H9 (cell line): ENCODE measurements at regions not wholly inside any gene's neighbourhood (a gene's known extent, or its start where the extent isn't known, plus 50 kb on each side); places are given as distances from the start of the nearest gene placed in this dataset.
"Not testable (repeated sequence)": the region's sequence is repeated elsewhere in the genome, so short reads cannot be mapped to it uniquely, and the experiment has no call there.

Source experiments
- DNase-seq: peaks from one replicate; pipeline ENCODE4 v3.0.0-alpha.2; 2017
- H2AFZ ChIP-seq: one replicate; pipeline ENCODE4 v1.6.1; 2013; ENCODE audit warnings: mild to moderate bottlenecking, low read length, control low read depth, moderate library complexity
- H2AK5ac ChIP-seq: 2 replicates; pipeline ENCODE4 v1.6.1; 2013; ENCODE audit warnings: low read length, control low read depth, mixed read lengths; ENCODE audit not compliant: insufficient read length
- H2BK120ac ChIP-seq: one replicate; pipeline ENCODE4 v1.6.1; 2013; ENCODE audit warnings: low read depth, mild to moderate bottlenecking, low read length, control low read depth, inconsistent platforms; ENCODE audit not compliant: poor library complexity, severe bottlenecking
- H2BK12ac ChIP-seq: 2 replicates; pipeline ENCODE4 v1.6.1; 2013; ENCODE audit warnings: low read length, control low read depth, mixed read lengths, low read depth; ENCODE audit not compliant: insufficient read length
- H2BK15ac ChIP-seq: 2 replicates; pipeline ENCODE4 v1.6.1; 2013; ENCODE audit warnings: low read depth, low read length, control low read depth
- H2BK20ac ChIP-seq: one replicate; pipeline ENCODE4 v1.6.1; 2013; ENCODE audit warnings: low read depth, mild to moderate bottlenecking, low read length, control low read depth, inconsistent platforms; ENCODE audit not compliant: poor library complexity, severe bottlenecking
- H2BK5ac ChIP-seq: 2 replicates; pipeline ENCODE4 v1.6.1; 2013; ENCODE audit warnings: low read length, control low read depth, mixed read lengths; ENCODE audit not compliant: insufficient read length
- H3K14ac ChIP-seq: 2 replicates; pipeline ENCODE4 v1.6.1; 2013; ENCODE audit warnings: low read length, control low read depth; ENCODE audit not compliant: insufficient read depth
- H3K18ac ChIP-seq: 2 replicates; pipeline ENCODE4 v1.6.1; 2013; ENCODE audit warnings: low read depth, mild to moderate bottlenecking, mixed read lengths, low read length, control low read depth; ENCODE audit not compliant: insufficient read length
- H3K23ac ChIP-seq: 2 replicates; pipeline ENCODE4 v1.6.1; 2013; ENCODE audit warnings: low read length, control low read depth, mixed read lengths, low read depth; ENCODE audit not compliant: insufficient read length
- H3K23me2 ChIP-seq: 2 replicates; pipeline ENCODE4 v1.6.1; 2013; ENCODE audit warnings: low read depth, mild to moderate bottlenecking, mixed read lengths, low read length, control low read depth; ENCODE audit not compliant: insufficient read length, poor library complexity, severe bottlenecking
- H3K27ac ChIP-seq: 2 replicates; pipeline ENCODE4 v1.5.1; 2013; ENCODE audit warnings: low read length, control low read depth, mixed read lengths, low read depth; ENCODE audit not compliant: insufficient read length
- H3K27me3 ChIP-seq: 2 replicates; pipeline ENCODE4 v1.6.1; 2013; ENCODE audit warnings: low read length, control low read depth, inconsistent platforms; ENCODE audit not compliant: insufficient read depth
- H3K4ac ChIP-seq: 2 replicates; pipeline ENCODE4 v1.6.1; 2013; ENCODE audit warnings: low read depth, mild to moderate bottlenecking, control low read depth, inconsistent platforms, low read length, moderate library complexity
- H3K4me1 ChIP-seq: 2 replicates; pipeline ENCODE4 v1.6.1; 2013; ENCODE audit warnings: low read length, control low read depth, inconsistent platforms; ENCODE audit not compliant: insufficient read depth
- H3K4me2 ChIP-seq: 2 replicates; pipeline ENCODE4 v1.6.1; 2013; ENCODE audit warnings: low read length, control low read depth, mixed read lengths; ENCODE audit not compliant: insufficient read length, insufficient read depth
- H3K56ac ChIP-seq: 2 replicates; pipeline ENCODE4 v1.6.1; 2013; ENCODE audit warnings: low read depth, mild to moderate bottlenecking, mixed read lengths, low read length, control low read depth; ENCODE audit not compliant: insufficient read length
- H3K79me1 ChIP-seq: 2 replicates; pipeline ENCODE4 v1.6.1; 2013; ENCODE audit warnings: low read depth, mild to moderate bottlenecking, moderate library complexity, low read length, control low read depth, inconsistent platforms; ENCODE audit not compliant: insufficient read depth, poor library complexity, severe bottlenecking
- H3K79me2 ChIP-seq: 2 replicates; pipeline ENCODE4 v1.6.1; 2013; ENCODE audit warnings: low read length, control low read depth, inconsistent platforms; ENCODE audit not compliant: insufficient read depth
- H3K9ac ChIP-seq: 2 replicates; pipeline ENCODE4 v1.6.1; 2013; ENCODE audit warnings: low read length, control low read depth, mixed read lengths; ENCODE audit not compliant: insufficient read length; ENCODE audit errors: extremely low read depth
- H3K9me3 ChIP-seq: one replicate; pipeline ENCODE4 v1.6.1; 2013; ENCODE audit warnings: low read depth, low read length, inconsistent platforms; ENCODE audit not compliant: control insufficient read depth
- H3T11ph ChIP-seq: one replicate; pipeline ENCODE4 v1.6.1; 2013; ENCODE audit warnings: mild to moderate bottlenecking, low read length, control low read depth, inconsistent platforms
- H4K20me1 ChIP-seq: one replicate; pipeline ENCODE4 v1.6.1; 2013; ENCODE audit not compliant: control insufficient read depth, insufficient read length, insufficient read depth
- H4K5ac ChIP-seq: 2 replicates; pipeline ENCODE4 v1.6.1; 2013; ENCODE audit warnings: low read depth, mild to moderate bottlenecking, mixed read lengths, low read length, control low read depth; ENCODE audit not compliant: insufficient read length
- H4K8ac ChIP-seq: replicated peaks from 2 replicates; pipeline ENCODE4 v1.6.1; 2013; ENCODE audit warnings: low read length, control low read depth, mixed read lengths, low read depth; ENCODE audit not compliant: insufficient read length
- H4K91ac ChIP-seq: 2 replicates; pipeline ENCODE4 v1.6.1; 2013; ENCODE audit warnings: low read depth, mild to moderate bottlenecking, moderate library complexity, mixed read lengths, low read length, control low read depth; ENCODE audit not compliant: insufficient read length
- H3K27ac Mint-ChIP-seq, 3 experiments: 2 replicates in 2 of 3; 3 replicates in 1 of 3; pipeline ENCODE4 v1.8.0; 2020 to 2021; ENCODE audit warnings: mixed read lengths in 3 of 3, mild to moderate bottlenecking in 1 of 3, moderate library complexity in 1 of 3
- H3K27me3 Mint-ChIP-seq: 2 replicates; pipeline ENCODE4 v1.8.0; 2021; ENCODE audit warnings: low read depth, mild to moderate bottlenecking, moderate library complexity, mixed read lengths
- H3K36me3 Mint-ChIP-seq, 3 experiments: 2 replicates in 2 of 3; 3 replicates in 1 of 3; pipeline ENCODE4 v1.8.0; 2020 to 2021; ENCODE audit warnings: low read depth in 3 of 3, mixed read lengths in 3 of 3; ENCODE audit not compliant: insufficient read depth in 1 of 3
- H3K4me1 Mint-ChIP-seq, 2 experiments: 2 replicates each; pipeline ENCODE4 v1.8.0; 2020; ENCODE audit warnings: mixed read lengths in 2 of 2
- H3K4me3 Mint-ChIP-seq, 2 experiments: 2 replicates in 1 of 2; 3 replicates in 1 of 2; pipeline ENCODE4 v1.8.0; 2020 to 2021; ENCODE audit warnings: mild to moderate bottlenecking in 2 of 2, mixed read lengths in 2 of 2, moderate library complexity in 1 of 2
- H3K9me3 Mint-ChIP-seq, 2 experiments: 2 replicates in 1 of 2; 3 replicates in 1 of 2; pipeline ENCODE4 v1.8.0; 2020; ENCODE audit warnings: mild to moderate bottlenecking in 2 of 2, mixed read lengths in 2 of 2, moderate library complexity in 1 of 2
- WGBS: extraction: QIAGEN DNeasy Blood & Tissue Kit; methylation state at CpG from one replicate; pipeline ENCODE4 v1.1.7; 2013; ENCODE audit warnings: missing lambda C conversion rate, low lambda C conversion rate, mixed read lengths; ENCODE audit not compliant: insufficient read length; ENCODE audit errors: extremely low coverage; 5-methylcytosine and 5-hydroxymethylcytosine counted together
- TF ChIP-seq, protein P1 (sequence below): fragments of 200-600 bp; sonication (generic); conservative IDR thresholded peaks from 3 replicates; pipeline ENCODE4 v1.8.0; 2021; ENCODE audit warnings: antibody characterized with exemption, mild to moderate bottlenecking

DNA sequence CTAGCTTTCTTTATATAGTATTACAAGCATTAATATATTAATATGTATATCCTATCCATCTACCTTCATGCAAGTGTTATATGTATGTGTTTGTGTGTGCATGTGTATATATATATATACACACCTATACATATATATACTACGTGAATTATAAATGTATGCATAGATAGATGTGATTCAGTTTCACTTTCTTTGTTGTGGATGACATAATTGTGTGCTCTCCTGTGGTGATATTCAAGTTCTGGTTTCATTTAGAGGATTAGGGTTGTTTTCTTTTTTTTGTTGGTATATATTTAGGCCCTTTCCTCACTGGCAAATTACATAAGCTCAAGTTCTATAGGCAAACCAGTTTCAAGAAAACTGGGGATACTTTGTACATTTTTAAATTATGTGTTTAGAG, 225.7 kb upstream of the FANCL start:
- Histone ChIP-seq H2BK120ac (no peak overlapping the region), H4K20me1 (no peaks in the 10 kb centered on the region), H3K23me2 (no peaks in the 10 kb centered on the region), H3K9ac (no peak overlapping the region), H3K14ac (no peak overlapping the region), H2BK15ac (no peak overlapping the region), H3K23ac (no peak overlapping the region), H2AK5ac (no peak overlapping the region), H3K9me3 (no peaks in the 10 kb centered on the region), H3K56ac (no peak overlapping the region), H3K79me2 (no peaks in the 10 kb centered on the region), H3T11ph (no peak overlapping the region), H2AFZ (no peak overlapping the region), H2BK20ac (no peak overlapping the region), H4K8ac (no peak overlapping the region), H2BK5ac (no peak overlapping the region), H4K91ac (no peak overlapping the region), H3K27me3 (no peaks in the 10 kb centered on the region), H3K18ac (no peak overlapping the region), H3K4me1 (no peaks in the 10 kb centered on the region), H4K5ac (no peak overlapping the region), H3K27ac (no peak overlapping the region), H3K79me1 (no peaks in the 10 kb centered on the region), H3K4me2 (no peak overlapping the region), H2BK12ac (no peak overlapping the region), H3K4ac (no peak overlapping the region)
- DNase-seq, result no peak
- H3K27ac Mint-ChIP-seq, result no peak overlapping the region; a peak in 1 of 7 replicates
- H3K4me1 Mint-ChIP-seq, result peaks cover 2% of the 10 kb centered on the region in 2 experiments; a peak in 2 of 4 replicates
- no peaks in the 10 kb centered on the region for H3K9me3 Mint-ChIP-seq
- no peak overlapping the region for H3K4me3 Mint-ChIP-seq
- H3K36me3 Mint-ChIP-seq, result peaks cover 0 to 8% (median 1%) of the 10 kb centered on the region in 3 experiments; a peak in 3 of 7 replicates
- WGBS, result no CpG with 5 or more reads among the region's 1 CpG
- TF ChIP-seq, protein P1, sequence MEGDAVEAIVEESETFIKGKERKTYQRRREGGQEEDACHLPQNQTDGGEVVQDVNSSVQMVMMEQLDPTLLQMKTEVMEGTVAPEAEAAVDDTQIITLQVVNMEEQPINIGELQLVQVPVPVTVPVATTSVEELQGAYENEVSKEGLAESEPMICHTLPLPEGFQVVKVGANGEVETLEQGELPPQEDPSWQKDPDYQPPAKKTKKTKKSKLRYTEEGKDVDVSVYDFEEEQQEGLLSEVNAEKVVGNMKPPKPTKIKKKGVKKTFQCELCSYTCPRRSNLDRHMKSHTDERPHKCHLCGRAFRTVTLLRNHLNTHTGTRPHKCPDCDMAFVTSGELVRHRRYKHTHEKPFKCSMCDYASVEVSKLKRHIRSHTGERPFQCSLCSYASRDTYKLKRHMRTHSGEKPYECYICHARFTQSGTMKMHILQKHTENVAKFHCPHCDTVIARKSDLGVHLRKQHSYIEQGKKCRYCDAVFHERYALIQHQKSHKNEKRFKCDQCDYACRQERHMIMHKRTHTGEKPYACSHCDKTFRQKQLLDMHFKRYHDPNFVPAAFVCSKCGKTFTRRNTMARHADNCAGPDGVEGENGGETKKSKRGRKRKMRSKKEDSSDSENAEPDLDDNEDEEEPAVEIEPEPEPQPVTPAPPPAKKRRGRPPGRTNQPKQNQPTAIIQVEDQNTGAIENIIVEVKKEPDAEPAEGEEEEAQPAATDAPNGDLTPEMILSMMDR, result no peak
- H3K27me3 Mint-ChIP-seq, result no peaks in the 10 kb centered on the region

DNA sequence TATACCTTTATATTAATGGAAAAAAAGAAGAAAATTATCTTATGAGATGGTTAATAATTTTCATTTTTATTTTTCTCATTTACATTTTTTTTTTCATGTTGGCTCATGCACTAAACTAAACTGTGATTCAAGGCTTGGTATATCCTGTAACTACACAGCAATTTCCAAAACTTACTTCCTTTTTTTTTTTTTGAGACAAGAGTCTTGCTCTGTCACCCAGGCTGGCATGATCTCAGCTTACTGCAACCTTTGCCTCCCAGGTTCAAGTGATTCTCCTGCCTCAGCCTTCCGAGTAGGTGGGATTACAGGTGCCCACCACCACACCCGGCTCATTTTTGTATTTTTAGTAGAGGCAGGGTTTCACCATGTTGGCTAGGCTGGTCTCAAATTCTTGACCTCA, 224.9 kb upstream of the FANCL start:
- H3K23me2 ChIP-seq, H2BK20ac ChIP-seq, H2BK12ac ChIP-seq, H3K9ac ChIP-seq, H4K91ac ChIP-seq, H3T11ph ChIP-seq, H3K79me2 ChIP-seq, H3K9me3 ChIP-seq, H3K4me3 Mint-ChIP-seq, H3K4me2 ChIP-seq, H3K56ac ChIP-seq, H2BK5ac ChIP-seq, DNase-seq, H2BK15ac ChIP-seq, H3K27me3 ChIP-seq, H2AFZ ChIP-seq, H4K20me1 ChIP-seq, H3K4me1 ChIP-seq, H3K27ac Mint-ChIP-seq, H2BK120ac ChIP-seq, H2AK5ac ChIP-seq, H3K36me3 Mint-ChIP-seq, H3K4ac ChIP-seq, H3K27ac ChIP-seq, H4K5ac ChIP-seq, H3K4me1 Mint-ChIP-seq, H3K18ac ChIP-seq, H3K23ac ChIP-seq, H3K14ac ChIP-seq, H3K9me3 Mint-ChIP-seq, H4K8ac ChIP-seq, H3K27me3 Mint-ChIP-seq, H3K79me1 ChIP-seq: not testable (repeated sequence)
- no CpG with 5 or more reads among the region's 2 CpGs for WGBS
